Small intestine (tissue), 7 donors: ENCODE measurements at regions not wholly inside any gene's neighbourhood (a gene's known extent, or its start where the extent isn't known, plus 50 kb on each side); places are given as distances from the start of the nearest gene placed in this dataset.
"Not testable (repeated sequence)": the region's sequence is repeated elsewhere in the genome, so short reads cannot be mapped to it uniquely, and the experiment has no call there.

Experiments used
- DNase-seq, 2 donors: peaks; one replicate each; pipeline versions ENCODE4 v3.0.0 to v3.0.0-alpha.2; 2013
- FAIRE-seq: peaks from 2 replicates; lab custom pipeline; 2012; peaks lifted over from hg19 to GRCh38; lab: Jason Lieb, UNC
- H3K27ac ChIP-seq, 3 donors: one replicate each; pipeline ENCODE4 v1.5.1; 2013; ENCODE audit warnings: low read length in 2 of 3, mild to moderate bottlenecking in 2 of 3, control low read depth in 1 of 3, inconsistent platforms in 1 of 3, low read depth in 1 of 3, moderate library complexity in 1 of 3
- H3K27me3 ChIP-seq, 3 donors: one replicate each; pipeline ENCODE4 v1.6.1; 2013; ENCODE audit warnings: low read length in 3 of 3, inconsistent platforms in 1 of 3; ENCODE audit not compliant: control insufficient read depth in 3 of 3, insufficient read depth in 3 of 3
- H3K36me3 ChIP-seq, 3 donors: one replicate each; pipeline ENCODE4 v1.6.1; 2013; ENCODE audit warnings: low read length in 3 of 3, inconsistent platforms in 1 of 3, low read depth in 1 of 3, mild to moderate bottlenecking in 1 of 3, moderate library complexity in 1 of 3; ENCODE audit not compliant: control insufficient read depth in 3 of 3, insufficient read depth in 2 of 3
- H3K4me1 ChIP-seq, 3 donors: one replicate each; pipeline ENCODE4 v1.6.1; 2013; ENCODE audit warnings: low read length in 2 of 3, inconsistent platforms in 1 of 3, low read depth in 1 of 3, mild to moderate bottlenecking in 1 of 3, moderate library complexity in 1 of 3; ENCODE audit not compliant: control insufficient read depth in 3 of 3, insufficient read depth in 2 of 3
- H3K4me3 ChIP-seq, 3 donors: one replicate each; pipeline ENCODE4 v1.5.1; 2013; ENCODE audit warnings: low read length in 3 of 3, control low read depth in 1 of 3, inconsistent platforms in 1 of 3, low read depth in 1 of 3, mild to moderate bottlenecking in 1 of 3, moderate library complexity in 1 of 3
- H3K9me3 ChIP-seq, 2 donors: one replicate each; pipeline ENCODE4 v1.6.1; 2013; ENCODE audit warnings: low read depth in 1 of 2, low read length in 1 of 2; ENCODE audit not compliant: control insufficient read depth in 2 of 2, insufficient read depth in 1 of 2
- WGBS, 3 donors: extraction: QIAGEN DNeasy Blood & Tissue Kit; methylation state at CpG; one replicate each; pipeline ENCODE4 v1.1.7; 2013; 5-methylcytosine and 5-hydroxymethylcytosine counted together
- donor health status: healthy with polysubstance abuse.
- donor health status: control.
- donor health status: control.
- donor health status: Bipolar disorder and iron deficiency.
- donor health status: healthy.

DNA sequence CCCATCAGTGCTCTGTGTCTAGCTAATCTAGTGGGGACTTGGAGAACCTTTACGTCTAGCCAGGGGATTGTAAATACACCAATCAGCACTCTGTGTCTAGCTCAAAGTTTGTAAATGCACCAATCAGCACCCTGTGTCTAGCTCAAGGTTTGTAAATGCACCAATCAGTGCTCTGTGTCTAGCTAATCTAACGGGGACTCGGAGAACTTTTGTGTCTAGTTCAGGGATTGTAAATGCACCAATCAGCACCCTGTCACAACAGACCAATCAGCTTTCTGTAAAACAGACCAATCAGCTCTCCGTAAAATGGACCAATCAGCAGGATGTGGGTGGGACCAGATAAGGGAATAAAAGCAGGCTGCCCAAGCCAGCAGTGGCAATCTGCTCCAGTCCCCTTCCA, 268.3 kb upstream of the MKLN1 start:
- FAIRE-seq, H3K27me3 ChIP-seq, DNase-seq, H3K9me3 ChIP-seq, H3K4me3 ChIP-seq, H3K27ac ChIP-seq, H3K36me3 ChIP-seq: not testable (repeated sequence)
- 85 to 99% (median 93%) methylated on average over 4 of the region's 4 CpGs for WGBS, 3 donors
- peaks cover 0 to 14% (median 0%) of the 10 kb centered on the region in 3 donors for H3K4me1 ChIP-seq

DNA sequence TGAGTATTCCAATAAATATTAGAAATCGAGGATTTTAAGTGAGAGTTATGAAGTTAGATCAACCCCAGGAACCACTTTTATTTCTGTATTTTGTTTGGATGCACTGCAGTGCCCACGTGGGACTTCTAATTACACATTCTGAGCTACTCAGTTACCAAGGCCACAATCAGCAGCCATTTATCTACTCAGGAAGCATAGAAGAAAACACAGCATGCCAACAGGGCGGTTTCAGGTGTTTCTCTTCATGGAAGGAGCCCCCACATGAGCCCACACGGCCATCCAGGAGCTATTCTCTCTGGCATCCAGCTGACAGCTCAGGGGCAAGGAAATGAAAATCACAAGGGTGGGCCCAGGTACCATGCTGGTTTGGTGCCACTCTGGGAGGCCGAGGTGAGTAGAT, 266.5 kb upstream of the MKLN1 start:
- no peak overlapping the region for H3K4me3 ChIP-seq
- 79 to 83% (median 82%) methylated on average over 5 of the region's 5 CpGs for WGBS, 3 donors
- DNase-seq = no peak
- no peaks in the 10 kb centered on the region for H3K9me3 ChIP-seq
- peaks cover 0 to 7% (median 0%) of the 10 kb centered on the region in 3 donors for H3K4me1 ChIP-seq
- no peak for FAIRE-seq
- peak overlapping the region in 1 of 3 donors; percentile 44 for H3K27ac ChIP-seq
- H3K36me3 ChIP-seq = peaks cover 0 to 2% (median 0%) of the 10 kb centered on the region in 3 donors
- no peaks in the 10 kb centered on the region for H3K27me3 ChIP-seq

DNA sequence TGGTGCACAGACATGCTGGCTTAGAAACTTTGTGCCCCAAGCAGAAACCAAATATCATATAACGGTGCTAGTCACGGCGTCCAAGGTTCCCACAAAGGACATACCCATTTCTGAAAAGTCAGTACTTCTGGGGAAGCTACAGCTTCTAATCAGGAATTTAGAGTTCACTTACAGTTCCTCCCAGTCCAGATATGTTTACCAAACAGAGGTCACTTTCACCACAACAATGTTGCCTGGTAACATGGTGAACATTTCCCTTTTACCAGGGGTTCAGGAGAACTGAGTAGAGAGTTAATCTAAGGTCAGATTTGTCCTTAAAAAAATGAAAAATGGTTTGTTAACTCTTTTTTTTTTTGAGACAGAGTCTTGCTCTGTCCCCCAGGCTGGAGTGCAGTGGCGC, 265.9 kb upstream of the MKLN1 start:
- no peak overlapping the region for H3K27ac ChIP-seq
- WGBS, 3 donors = 90 to 96% (median 92%) methylated on average over 4 of the region's 4 CpGs

DNA sequence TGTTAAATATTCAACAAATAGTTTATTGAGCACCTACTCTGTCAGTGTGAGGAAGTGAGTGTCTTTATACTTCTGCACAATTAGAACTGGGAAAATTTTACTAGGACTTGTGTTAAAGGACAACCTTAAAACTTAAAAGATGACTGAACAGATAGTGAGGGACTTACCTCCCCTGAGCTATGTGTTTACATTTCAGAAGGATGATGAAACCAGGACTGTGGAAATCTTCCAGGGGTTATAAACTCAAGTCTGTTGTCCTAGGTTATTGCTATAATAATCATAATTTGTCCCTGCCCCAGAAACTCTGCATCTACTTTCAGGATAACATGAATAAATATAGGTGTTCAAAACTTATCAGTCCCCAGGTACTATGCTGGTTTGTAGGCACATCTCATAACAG, 261.0 kb upstream of the MKLN1 start:
- Histone ChIP-seq H3K27ac (no peak overlapping the region), H3K4me1 (peaks cover 0 to 4% (median 0%) of the 10 kb centered on the region in 3 donors), H3K9me3 (no peaks in the 10 kb centered on the region), H3K4me3 (no peak overlapping the region), H3K27me3 (no peaks in the 10 kb centered on the region), H3K36me3 (no peaks in the 10 kb centered on the region)
- FAIRE-seq (no peak), DNase-seq (peak in 1 of 2 donors; percentile 34)

More for the DNA sequence above, 265.9 kb upstream of the MKLN1 start:
- H3K9me3 ChIP-seq = no peaks in the 10 kb centered on the region
- peaks cover 0 to 2% (median 0%) of the 10 kb centered on the region in 3 donors for H3K36me3 ChIP-seq
- FAIRE-seq (no peak), DNase-seq (no peak)
- H3K27me3 ChIP-seq = no peaks in the 10 kb centered on the region
- no peak overlapping the region for H3K4me3 ChIP-seq
- peaks cover 0 to 4% (median 0%) of the 10 kb centered on the region in 3 donors for H3K4me1 ChIP-seq

DNA sequence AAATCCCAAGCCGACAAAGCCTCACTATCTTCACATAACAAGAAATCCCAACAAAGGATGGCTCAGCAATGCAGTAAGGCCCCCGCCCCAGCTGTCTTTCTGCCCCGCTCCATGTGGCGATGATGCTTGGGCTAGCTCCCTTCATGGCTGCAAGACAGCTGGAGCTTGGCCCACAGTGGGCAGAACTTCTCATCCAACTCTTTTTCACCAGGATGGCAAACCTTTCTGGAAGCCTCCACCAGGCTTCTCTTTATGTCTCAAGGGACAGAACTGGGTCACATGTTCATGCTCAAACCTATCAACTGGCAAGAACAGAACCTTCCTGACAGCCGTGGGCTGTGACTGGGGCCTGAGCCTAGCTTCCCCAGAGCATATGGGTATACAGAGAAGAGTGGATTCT, 260.5 kb upstream of the MKLN1 start:
- Histone ChIP-seq H3K4me3 (no peak overlapping the region), H3K4me1 (peaks cover 0 to 4% (median 0%) of the 10 kb centered on the region in 3 donors), H3K36me3 (no peaks in the 10 kb centered on the region), H3K9me3 (no peaks in the 10 kb centered on the region), H3K27me3 (no peaks in the 10 kb centered on the region), H3K27ac (no peak overlapping the region)
- DNase-seq (no peak), FAIRE-seq (no peak)
- 78 to 81% (median 80%) methylated on average over 5 of the region's 5 CpGs for WGBS, 3 donors

DNA sequence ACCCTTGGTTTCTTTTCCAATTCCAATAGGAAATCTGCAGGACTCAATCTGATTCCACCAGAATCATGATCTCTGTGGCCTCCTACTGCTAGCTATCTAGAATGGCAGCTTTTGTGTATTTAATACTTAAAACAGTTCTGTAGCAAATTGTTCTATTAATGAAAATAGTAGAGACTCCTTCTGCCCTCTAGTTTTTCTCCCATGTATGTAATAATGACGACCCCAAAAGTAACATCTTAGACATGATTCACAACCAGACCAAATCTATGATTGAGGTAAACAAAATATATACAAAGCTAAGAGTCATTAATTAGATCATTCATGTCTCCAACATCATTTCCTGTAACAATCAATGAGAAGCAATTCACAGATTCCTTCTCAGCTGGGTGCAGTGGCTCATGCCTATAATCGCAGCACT, 259.1 kb upstream of the MKLN1 start:
- Histone ChIP-seq H3K4me1 (peaks cover 0 to 4% (median 0%) of the 10 kb centered on the region in 3 donors), H3K27ac (no peak overlapping the region), H3K27me3 (no peaks in the 10 kb centered on the region), H3K36me3 (no peaks in the 10 kb centered on the region), H3K9me3 (no peaks in the 10 kb centered on the region), H3K4me3 (no peak overlapping the region)
- DNase-seq (no peak), FAIRE-seq (no peak)
- 40 to 51% (median 49%) methylated on average over 2 of the region's 2 CpGs for WGBS, 3 donors

DNA sequence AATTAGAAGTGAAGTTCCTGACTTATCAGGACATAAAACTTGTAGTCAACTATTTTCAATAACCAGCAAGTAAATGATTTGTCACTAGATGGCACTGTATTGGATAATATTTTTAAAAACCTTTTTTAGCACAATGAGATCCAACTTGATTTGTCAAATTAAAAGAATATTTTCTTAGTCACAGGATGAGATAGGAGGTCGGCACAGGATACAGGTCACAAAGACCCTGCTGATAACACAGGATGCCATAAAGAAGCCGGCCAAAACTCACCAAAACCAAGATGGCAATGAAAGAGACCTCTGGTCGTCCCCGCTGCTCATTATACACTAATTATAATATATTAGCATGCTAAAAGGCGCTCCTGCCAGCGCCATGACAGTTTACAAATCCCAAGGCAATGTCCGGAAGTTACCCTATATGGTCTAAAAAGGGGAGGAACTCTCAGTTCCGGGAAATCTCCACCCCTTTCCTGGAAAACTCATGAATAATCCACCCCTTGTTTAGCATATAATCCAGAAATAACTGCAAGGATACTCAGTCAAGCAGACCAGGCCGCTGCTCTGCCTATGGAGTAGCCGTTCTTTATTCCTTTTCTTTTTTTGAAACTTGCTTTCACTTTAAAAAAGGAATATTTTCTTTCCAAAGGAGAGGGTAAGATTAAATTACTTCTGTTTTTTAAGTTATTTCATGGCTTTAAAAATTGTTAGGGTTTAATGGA, 255.7 kb upstream of the MKLN1 start:
- no peak for FAIRE-seq
- peak overlapping the region in 1 of 3 donors; percentile 67 for H3K27ac ChIP-seq

DNA sequence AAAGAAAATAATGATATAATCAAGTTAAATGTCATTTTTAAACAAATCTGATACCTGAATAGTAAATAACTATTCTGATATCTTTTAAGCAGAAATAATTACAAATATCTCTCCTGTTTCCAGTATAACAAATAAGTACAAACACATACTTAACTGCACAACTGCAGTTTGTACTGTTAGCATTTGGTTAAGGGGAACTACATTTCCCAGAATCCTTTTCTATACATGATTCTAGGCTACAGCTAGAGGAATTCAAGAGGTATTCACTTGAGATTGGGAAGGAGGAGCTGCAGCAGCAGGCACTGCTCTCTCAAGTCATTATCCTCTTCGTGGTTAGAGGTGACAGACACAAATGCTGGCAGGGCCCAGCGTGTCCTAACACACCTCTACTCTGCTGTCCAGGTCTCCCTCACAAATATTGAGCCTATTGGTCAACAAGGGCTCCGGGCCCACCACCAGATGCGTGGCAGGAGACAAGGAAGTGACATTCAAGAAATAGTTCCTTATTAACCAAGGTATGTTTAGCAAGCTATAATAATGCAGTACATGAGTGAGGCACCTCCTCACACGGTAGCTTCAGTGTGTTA, 255.1 kb upstream of the MKLN1 start:
- H3K27me3 ChIP-seq = no peaks in the 10 kb centered on the region
- H3K4me1 ChIP-seq = peaks cover 0 to 4% (median 0%) of the 10 kb centered on the region in 3 donors
- H3K4me3 ChIP-seq = no peak overlapping the region
- 73 to 85% (median 76%) methylated on average over 5 of the region's 5 CpGs for WGBS, 3 donors
- no peaks in the 10 kb centered on the region for H3K36me3 ChIP-seq
- DNase-seq (no peak), FAIRE-seq (no peak)
- H3K27ac ChIP-seq = peak overlapping the region in 1 of 3 donors; percentile 45
- H3K9me3 ChIP-seq = no peaks in the 10 kb centered on the region

More for the DNA sequence above, 255.7 kb upstream of the MKLN1 start:
- Histone ChIP-seq H3K27me3 (no peaks in the 10 kb centered on the region), H3K9me3 (no peaks in the 10 kb centered on the region), H3K4me3 (no peak overlapping the region), H3K4me1 (peaks cover 0 to 4% (median 0%) of the 10 kb centered on the region in 3 donors), H3K36me3 (no peaks in the 10 kb centered on the region)
- WGBS, 3 donors = 42 to 58% (median 47%) methylated on average over 10 of the region's 10 CpGs
- DNase-seq = peak in 1 of 2 donors; percentile 71
